DND-41 (cell line): ENCODE measurements at regions not wholly inside any gene's neighbourhood (a gene's known extent, or its start where the extent isn't known, plus 50 kb on each side); places are given as distances from the start of the nearest gene placed in this dataset.

Experiments
- ATAC-seq: fragments of 200-7000 bp; cut with Tn5 transposase; 3 replicates; pipeline ENCODE4 v1.9.1; 2021; ENCODE audit warnings: low read depth; ENCODE audit not compliant: insufficient read depth
- DNase-seq: peaks from one replicate; pipeline ENCODE4 v3.0.0-alpha.2; 2020
- H2AFZ ChIP-seq: 2 replicates; pipeline ENCODE4 v1.6.0; 2012; ENCODE audit warnings: low read depth, low read length
- H3K27ac ChIP-seq: 2 replicates; pipeline ENCODE4 v1.5.1; 2012; ENCODE audit warnings: low read length, inconsistent platforms
- H3K27me3 ChIP-seq: fragments of 200-600 bp; sonication (generic); 2 replicates; pipeline ENCODE4 v1.6.0; 2012; ENCODE audit warnings: low read length, mild to moderate bottlenecking, inconsistent platforms; ENCODE audit not compliant: insufficient read depth, poor library complexity
- H3K36me3 ChIP-seq: 2 replicates; pipeline ENCODE4 v1.5.1; 2012; ENCODE audit warnings: low read length, inconsistent platforms; ENCODE audit not compliant: insufficient read depth
- H3K4me1 ChIP-seq: 2 replicates; pipeline ENCODE4 v1.5.1; 2012; ENCODE audit warnings: mild to moderate bottlenecking, low read length; ENCODE audit not compliant: insufficient read depth
- H3K4me2 ChIP-seq: 2 replicates; pipeline ENCODE4 v1.6.0; 2012; ENCODE audit warnings: mild to moderate bottlenecking, moderate library complexity, low read length, inconsistent platforms; ENCODE audit not compliant: insufficient read depth
- H3K4me3 ChIP-seq, 2 experiments: fragments of 200-600 bp in 1 of 2; shearing (Covaris generic) in 1 of 2; 2 replicates each; pipeline ENCODE4 v1.5.1; 2012 to 2016; ENCODE audit warnings: inconsistent platforms in 2 of 2, low read length in 2 of 2, mild to moderate bottlenecking in 2 of 2, low read depth in 1 of 2, moderate library complexity in 1 of 2
- H3K79me2 ChIP-seq: 2 replicates; pipeline ENCODE4 v1.6.0; 2012; ENCODE audit warnings: low read length, inconsistent platforms; ENCODE audit not compliant: insufficient read depth
- H3K9ac ChIP-seq: 2 replicates; pipeline ENCODE4 v1.6.0; 2012; ENCODE audit warnings: low read depth, mild to moderate bottlenecking, inconsistent platforms, low read length, moderate library complexity
- H3K9me3 ChIP-seq: 2 replicates; pipeline ENCODE4 v1.5.1; 2012; ENCODE audit warnings: low read length, moderate library complexity, mild to moderate bottlenecking, inconsistent platforms; ENCODE audit not compliant: insufficient read depth, severe bottlenecking
- H4K20me1 ChIP-seq: 2 replicates; pipeline ENCODE4 v1.6.0; 2012; ENCODE audit warnings: low read length; ENCODE audit not compliant: insufficient read depth
- CTCF ChIP-seq: IDR thresholded peaks from 2 replicates; pipeline ENCODE4 v1.5.1; 2012; ENCODE audit warnings: borderline replicate concordance, low read length, moderate library complexity, mild to moderate bottlenecking; ENCODE audit not compliant: poor library complexity, severe bottlenecking; ENCODE audit errors: extremely low read depth
- EZH2 ChIP-seq: IDR thresholded peaks from 3 replicates; pipeline ENCODE4 v1.6.1; 2012; ENCODE audit warnings: borderline replicate concordance, low read depth, mild to moderate bottlenecking, moderate library complexity, low read length, inconsistent platforms; ENCODE audit not compliant: severe bottlenecking

- H3K27me3 ChIP-seq, result no peaks in the 10 kb centered on the region
- H3K4me1 ChIP-seq, result no peaks in the 10 kb centered on the region
- no peaks in the 10 kb centered on the region for H4K20me1 ChIP-seq
- no peak overlapping the region for H3K4me3 ChIP-seq
- no peak overlapping the region for H3K4me2 ChIP-seq
- H3K9me3 ChIP-seq, result no peaks in the 10 kb centered on the region
- H3K79me2 ChIP-seq, result no peaks in the 10 kb centered on the region
- ATAC-seq, result no peak
- no peaks in the 10 kb centered on the region for H3K36me3 ChIP-seq
- H2AFZ ChIP-seq, result no peak overlapping the region
- TF ChIP-seq EZH2, result no peak
- TF ChIP-seq CTCF, result no peak
- no peak overlapping the region for H3K9ac ChIP-seq
- no peak overlapping the region for H3K27ac ChIP-seq
- no peak for DNase-seq
These were observed 86.8 kb upstream of the NPFFR2 start for GRCh38 chr4:71944956-71945355.

DNA sequence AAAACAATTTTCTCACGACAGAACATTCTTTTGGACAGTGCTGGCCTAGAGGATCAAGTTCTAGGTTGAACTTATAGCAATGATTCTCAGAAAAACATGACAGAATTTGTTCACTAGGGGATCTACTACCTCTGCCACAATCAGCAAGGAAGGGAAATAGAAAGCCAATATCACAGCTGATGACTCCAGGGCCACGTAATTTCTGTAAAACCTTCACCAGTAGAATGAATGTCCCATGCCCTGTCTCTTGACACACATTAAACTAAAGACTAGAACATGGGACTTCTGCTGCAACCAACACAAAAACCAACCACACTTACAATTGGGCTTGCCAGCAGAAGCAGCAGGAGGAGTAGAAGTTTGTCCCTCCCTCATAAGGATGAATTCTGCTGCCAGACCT lies 86.0 kb upstream of the NPFFR2 start:
- no peak overlapping the region for H3K27ac ChIP-seq
- no peak overlapping the region for H3K4me2 ChIP-seq
- H3K27me3 ChIP-seq, result no peaks in the 10 kb centered on the region
- ATAC-seq (no peak), DNase-seq (no peak)
- no peaks in the 10 kb centered on the region for H3K79me2 ChIP-seq
- H2AFZ ChIP-seq, result no peak overlapping the region
- H3K9me3 ChIP-seq, result no peaks in the 10 kb centered on the region
- TF ChIP-seq CTCF (no peak), EZH2 (no peak)
- no peaks in the 10 kb centered on the region for H3K4me1 ChIP-seq
- no peaks in the 10 kb centered on the region for H4K20me1 ChIP-seq
- H3K4me3 ChIP-seq, result no peak overlapping the region
- no peaks in the 10 kb centered on the region for H3K36me3 ChIP-seq
- H3K9ac ChIP-seq, result no peak overlapping the region

DNA sequence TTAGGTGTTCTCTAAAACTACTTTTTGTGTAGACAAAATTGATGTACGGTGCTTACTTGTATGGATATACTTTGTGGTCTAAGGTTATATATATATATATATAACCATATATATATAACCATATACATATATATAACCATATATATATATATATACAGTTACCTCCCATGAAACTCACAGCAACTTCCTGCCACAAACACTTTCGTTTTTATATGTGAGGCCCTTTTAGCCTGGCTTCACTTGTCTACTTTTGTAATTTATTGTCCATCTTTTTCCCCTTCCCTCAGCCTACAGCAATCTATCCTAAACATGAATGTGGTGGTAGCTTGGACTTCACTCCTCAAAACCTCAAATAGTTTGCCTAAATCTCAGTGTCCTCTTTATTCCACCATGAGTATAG lies 72.8 kb upstream of the NPFFR2 start:
- Histone ChIP-seq H3K4me2 (no peak overlapping the region), H2AFZ (peak overlapping the region; percentile 39; the same call in 1 of the 2 replicates), H3K4me1 (no peaks in the 10 kb centered on the region), H4K20me1 (no peaks in the 10 kb centered on the region), H3K4me3 (no peak overlapping the region), H3K27ac (no peak overlapping the region), H3K9ac (no peak overlapping the region), H3K79me2 (no peaks in the 10 kb centered on the region), H3K9me3 (no peaks in the 10 kb centered on the region), H3K27me3 (peaks cover 3% of the 10 kb centered on the region), H3K36me3 (no peaks in the 10 kb centered on the region)
- TF ChIP-seq EZH2 (no peak), CTCF (no peak)
- ATAC-seq (no peak), DNase-seq (no peak)

DNA sequence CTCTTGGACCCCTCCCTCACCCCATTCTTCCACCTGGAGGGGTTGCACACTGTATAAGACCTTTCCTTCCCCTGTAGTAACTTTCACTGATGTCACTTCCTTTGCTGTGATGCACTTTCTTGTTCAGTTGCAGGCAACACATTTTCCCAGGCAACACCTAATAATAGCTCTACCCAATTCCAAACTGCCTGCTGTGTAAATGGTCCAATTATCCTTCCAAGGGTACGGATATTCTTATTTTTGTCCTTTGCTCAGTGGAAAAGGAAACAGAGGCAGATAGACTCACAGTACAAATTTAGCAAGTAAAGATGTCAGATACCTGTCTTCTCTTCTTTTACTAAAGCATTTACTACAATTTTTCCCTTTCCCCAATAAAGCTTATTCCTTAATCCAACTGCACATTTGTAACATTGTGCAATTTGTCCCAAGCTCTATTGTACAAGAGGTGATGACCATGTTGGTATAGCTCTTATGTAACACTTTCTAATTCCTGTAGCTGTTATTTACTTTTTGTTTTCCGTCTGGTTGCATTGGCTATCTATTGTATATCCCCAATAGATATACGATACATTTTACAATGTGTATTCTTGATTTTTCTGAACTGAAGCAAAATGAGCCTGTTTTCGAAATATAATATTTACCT lies 69.1 kb upstream of the NPFFR2 start:
- no peaks in the 10 kb centered on the region for H3K79me2 ChIP-seq
- H3K4me3 ChIP-seq, result no peak overlapping the region
- TF ChIP-seq CTCF, result no peak
- no peak for TF ChIP-seq EZH2
- no peak for DNase-seq
- no peak overlapping the region for H3K27ac ChIP-seq
- H3K9me3 ChIP-seq, result no peaks in the 10 kb centered on the region
- no peaks in the 10 kb centered on the region for H4K20me1 ChIP-seq
- no peak overlapping the region for H3K4me2 ChIP-seq
- peaks cover 3% of the 10 kb centered on the region for H3K27me3 ChIP-seq
- no peaks in the 10 kb centered on the region for H3K36me3 ChIP-seq
- no peak overlapping the region for H3K9ac ChIP-seq
- ATAC-seq, result no peak
- H3K4me1 ChIP-seq, result no peaks in the 10 kb centered on the region
- H2AFZ ChIP-seq, result no peak overlapping the region
